Thoracic aorta (tissue), 2 donors: ENCODE measurements at regions not wholly inside any gene's neighbourhood (a gene's known extent, or its start where the extent isn't known, plus 50 kb on each side); places are given as distances from the start of the nearest gene placed in this dataset.

Experiments used
- ATAC-seq: fragments of 150-250 bp; one replicate; pipeline ENCODE4 v1.8.0; 2017; ENCODE audit warnings: low read depth; ENCODE audit not compliant: insufficient number of reproducible peaks, low FRiP score
- DNase-seq: peaks from one replicate; pipeline ENCODE4 v3.0.0-alpha.2; 2020; ENCODE audit warnings: low spot score
- H3K27ac ChIP-seq, 2 donors: fragments of 200-600 bp; sonication (generic); 1 replicate in 1 of 2; 2 replicates in 1 of 2; pipeline ENCODE4 v1.5.1; 2016; ENCODE audit warnings: mild to moderate bottlenecking in 2 of 2, moderate library complexity in 2 of 2
- H3K27me3 ChIP-seq: fragments of 200-600 bp; sonication (generic); replicated peaks from 2 replicates; pipeline ENCODE4 v1.6.0; 2016; ENCODE audit warnings: mild to moderate bottlenecking; ENCODE audit not compliant: insufficient read depth
- H3K36me3 ChIP-seq: fragments of 200-600 bp; sonication (generic); one replicate; pipeline ENCODE4 v1.5.1; 2016
- H3K4me1 ChIP-seq, 2 donors: fragments of 200-600 bp; sonication (generic); 1 replicate in 1 of 2; 2 replicates in 1 of 2; pipeline versions ENCODE4 v1.5.1 to v1.6.0; 2016; ENCODE audit warnings: low read depth in 2 of 2, mild to moderate bottlenecking in 1 of 2; ENCODE audit not compliant: control insufficient read depth in 1 of 2
- H3K4me3 ChIP-seq: fragments of 200-600 bp; sonication (generic); 2 replicates; pipeline ENCODE4 v1.5.1; 2016; ENCODE audit warnings: mild to moderate bottlenecking
- H3K9me3 ChIP-seq: fragments of 200-600 bp; sonication (generic); 2 replicates; pipeline ENCODE4 v1.5.1; 2016
- CTCF ChIP-seq: fragments of 200-600 bp; sonication (generic); IDR thresholded peaks from one replicate; pipeline ENCODE4 v1.5.1; 2019; ENCODE audit warnings: antibody characterized with exemption

- Histone ChIP-seq H3K9me3 (no peaks in the 10 kb centered on the region), H3K27me3 (no peaks in the 10 kb centered on the region), H3K27ac (no peak overlapping the region), H3K36me3 (no peaks in the 10 kb centered on the region), H3K4me3 (no peak overlapping the region), H3K4me1 (no peaks in the 10 kb centered on the region)
- no peak for TF ChIP-seq CTCF
- DNase-seq = no peak
- ATAC-seq = no peak
Observed at GRCh38 chr9:29753638-29754037, 2180.4 kb upstream of the C9orf72 start.

GRCh38 chr9:29769019-29769418 is 2195.7 kb upstream of the C9orf72 start:
- ATAC-seq (no peak), DNase-seq (no peak)
- no peak overlapping the region for H3K4me3 ChIP-seq
- H3K9me3 ChIP-seq = no peaks in the 10 kb centered on the region
- no peaks in the 10 kb centered on the region for H3K4me1 ChIP-seq
- TF ChIP-seq CTCF = no peak
- no peaks in the 10 kb centered on the region for H3K36me3 ChIP-seq
- H3K27me3 ChIP-seq = no peaks in the 10 kb centered on the region
- no peak overlapping the region for H3K27ac ChIP-seq

- DNase-seq (no peak), ATAC-seq (no peak)
- no peaks in the 10 kb centered on the region for H3K4me1 ChIP-seq
- no peaks in the 10 kb centered on the region for H3K27me3 ChIP-seq
- H3K36me3 ChIP-seq = no peaks in the 10 kb centered on the region
- no peaks in the 10 kb centered on the region for H3K9me3 ChIP-seq
- no peak for TF ChIP-seq CTCF
- H3K27ac ChIP-seq = no peak overlapping the region
- H3K4me3 ChIP-seq = no peak overlapping the region
Observed at GRCh38 chr9:29773676-29774075, 2200.4 kb upstream of the C9orf72 start.

GRCh38 chr9:29775491-29775890 is 2202.2 kb upstream of the C9orf72 start:
- Histone ChIP-seq H3K27me3 (no peaks in the 10 kb centered on the region), H3K9me3 (no peaks in the 10 kb centered on the region), H3K36me3 (no peaks in the 10 kb centered on the region), H3K4me1 (no peaks in the 10 kb centered on the region), H3K27ac (no peak overlapping the region), H3K4me3 (no peak overlapping the region)
- DNase-seq = no peak
- TF ChIP-seq CTCF = no peak
- no peak for ATAC-seq

- Histone ChIP-seq H3K27me3 (no peaks in the 10 kb centered on the region), H3K9me3 (no peaks in the 10 kb centered on the region), H3K27ac (no peak overlapping the region), H3K36me3 (no peaks in the 10 kb centered on the region), H3K4me3 (no peak overlapping the region), H3K4me1 (no peaks in the 10 kb centered on the region)
- DNase-seq = no peak
- no peak for ATAC-seq
- TF ChIP-seq CTCF = no peak
Observed at GRCh38 chr9:29778281-29778849, 2205.1 kb upstream of the C9orf72 start.
